GM18505 (cell line): ENCODE measurements at regions not wholly inside any gene's neighbourhood (a gene's known extent, or its start where the extent isn't known, plus 50 kb on each side); places are given as distances from the start of the nearest gene placed in this dataset.

ENCODE experiments used
- ATAC-seq: cut with Tn5 transposase; IDR thresholded peaks from one replicate; pipeline ENCODE4 v1.9.1; 2021; ENCODE audit not compliant: unreplicated experiment
- POLR2A ChIP-seq: IDR thresholded peaks from 4 replicates; pipeline ENCODE4 v1.6.1; 2011; ENCODE audit warnings: borderline replicate concordance; ENCODE audit not compliant: insufficient read depth, insufficient read length; ENCODE audit errors: extremely low read depth

- TF ChIP-seq POLR2A: no peak
- ATAC-seq: no peak
Measured at GRCh38 chr5:159849437-159850083, 66.7 kb upstream of the ADRA1B start.

- no peak for ATAC-seq
- no peak for TF ChIP-seq POLR2A
Measured at GRCh38 chr5:159850160-159850559, 66.1 kb upstream of the ADRA1B start.

DNA sequence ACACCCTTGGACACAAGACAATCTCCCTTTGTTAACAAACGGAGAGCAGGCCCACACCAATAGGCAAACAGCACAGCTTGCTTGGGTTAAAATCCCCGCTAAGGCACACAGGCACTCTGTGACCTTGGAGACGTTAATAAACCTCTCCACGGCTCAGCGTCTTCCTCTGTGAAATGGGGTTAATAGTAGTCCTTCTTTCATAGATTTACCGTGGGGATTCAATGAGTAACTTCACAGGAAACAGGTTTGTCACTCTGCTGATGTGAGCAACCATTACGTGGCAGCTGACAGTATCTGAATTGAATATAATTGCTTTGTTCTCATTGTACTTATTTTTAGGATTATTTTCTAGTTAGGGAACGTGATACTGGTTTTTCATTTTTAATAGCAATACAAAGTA lies 65.2 kb upstream of the ADRA1B start:
- no peak for ATAC-seq
- TF ChIP-seq POLR2A: no peak

- no peak for ATAC-seq
- TF ChIP-seq POLR2A: no peak
Measured at GRCh38 chr5:159854916-159855315, 61.4 kb upstream of the ADRA1B start.

DNA sequence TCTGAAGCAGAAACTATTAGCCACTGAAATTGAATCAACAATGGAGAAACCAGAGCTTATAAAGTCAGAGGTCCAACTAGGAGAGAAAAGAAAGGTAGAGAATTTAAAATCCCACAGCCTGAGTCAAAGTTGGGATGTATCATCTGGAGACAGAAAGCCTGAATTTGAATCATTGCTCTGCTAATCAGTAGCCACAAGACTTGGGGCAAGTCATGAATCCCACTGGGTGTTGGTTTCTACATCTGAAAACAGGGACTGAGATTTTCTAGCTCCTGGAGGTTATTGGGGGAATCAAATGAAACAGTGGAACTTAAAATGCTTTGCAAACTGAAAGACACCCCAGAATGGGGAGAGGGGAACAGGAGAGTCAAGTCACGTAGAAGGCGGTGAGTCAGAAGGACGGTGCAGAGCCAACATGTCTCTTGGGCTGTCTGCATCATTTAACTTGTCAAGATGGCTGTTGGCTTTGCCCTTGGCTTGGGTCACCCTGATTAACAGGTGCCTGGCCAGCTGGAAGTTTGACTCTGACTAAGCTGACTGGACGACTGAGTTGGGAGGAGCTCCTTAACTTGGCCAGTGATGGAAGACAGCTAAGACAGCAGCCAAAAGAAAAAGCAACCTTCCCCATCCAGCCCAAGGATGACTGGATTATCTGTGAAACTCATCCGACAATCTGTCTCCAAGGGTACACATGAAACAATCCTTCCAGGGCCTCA lies 60.6 kb upstream of the ADRA1B start:
- no peak for ATAC-seq
- no peak for TF ChIP-seq POLR2A

- TF ChIP-seq POLR2A: no peak
- no peak for ATAC-seq
Measured at GRCh38 chr5:159858871-159859270, 57.4 kb upstream of the ADRA1B start.

DNA sequence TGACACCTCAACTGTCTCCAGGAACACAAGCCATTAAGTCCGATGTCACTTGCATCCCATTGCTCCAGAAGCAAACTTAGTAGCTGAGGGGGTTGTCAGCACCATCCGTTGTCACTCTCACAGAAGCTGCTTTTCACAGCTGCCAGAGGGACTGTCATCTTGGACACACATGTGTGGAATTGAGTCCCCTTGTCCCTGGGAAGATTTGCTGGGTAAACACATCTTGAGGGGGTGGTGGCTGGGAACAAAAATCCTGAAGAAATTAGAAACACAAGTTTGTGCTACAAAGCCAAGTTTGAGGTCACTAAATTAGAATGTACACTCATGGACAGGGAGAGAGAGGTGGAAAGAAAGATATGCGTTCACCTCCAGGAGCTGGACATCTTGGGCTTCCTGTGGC lies 55.2 kb upstream of the ADRA1B start:
- no peak for ATAC-seq
- TF ChIP-seq POLR2A: no peak

- no peak for TF ChIP-seq POLR2A
- peak; percentile 56 for ATAC-seq
Measured at GRCh38 chr5:159864885-159865691, 51.2 kb upstream of the ADRA1B start.

DNA sequence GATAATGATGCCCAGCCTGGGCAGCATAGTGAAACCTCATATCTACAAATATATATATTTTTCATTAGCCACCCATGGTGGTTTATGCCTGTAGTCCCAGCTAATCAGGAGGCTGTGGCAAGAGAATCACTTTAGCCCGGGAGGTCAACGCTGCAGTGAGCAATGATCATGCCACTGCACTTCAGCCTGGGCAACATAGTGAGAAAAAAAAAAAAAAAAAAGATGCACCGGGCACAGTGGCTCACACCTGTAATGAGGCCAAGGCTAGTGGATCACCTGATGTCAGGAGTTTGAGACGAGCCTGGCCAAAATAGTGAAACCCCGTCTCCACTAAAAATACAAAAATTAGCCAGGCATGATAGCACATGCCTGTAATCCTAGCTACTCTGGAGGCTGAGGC lies 50.2 kb upstream of the ADRA1B start:
- no peak for ATAC-seq
- TF ChIP-seq POLR2A: no peak
